ENCODE measurements at regions not wholly inside any gene's neighbourhood (a gene's known extent, or its start where the extent isn't known, plus 50 kb on each side); places are given as distances from the start of the nearest gene placed in this dataset.
"Not testable (repeated sequence)": the region's sequence is repeated elsewhere in the genome, so short reads cannot be mapped to it uniquely, and the experiment has no call there.

- not testable (repeated sequence) for TF ChIP-seq POLR2A (IDR thresholded peaks at IDR 0.05; ENCODE audit: extremely low read depth, insufficient read length)
- TF ChIP-seq, protein P1, sequence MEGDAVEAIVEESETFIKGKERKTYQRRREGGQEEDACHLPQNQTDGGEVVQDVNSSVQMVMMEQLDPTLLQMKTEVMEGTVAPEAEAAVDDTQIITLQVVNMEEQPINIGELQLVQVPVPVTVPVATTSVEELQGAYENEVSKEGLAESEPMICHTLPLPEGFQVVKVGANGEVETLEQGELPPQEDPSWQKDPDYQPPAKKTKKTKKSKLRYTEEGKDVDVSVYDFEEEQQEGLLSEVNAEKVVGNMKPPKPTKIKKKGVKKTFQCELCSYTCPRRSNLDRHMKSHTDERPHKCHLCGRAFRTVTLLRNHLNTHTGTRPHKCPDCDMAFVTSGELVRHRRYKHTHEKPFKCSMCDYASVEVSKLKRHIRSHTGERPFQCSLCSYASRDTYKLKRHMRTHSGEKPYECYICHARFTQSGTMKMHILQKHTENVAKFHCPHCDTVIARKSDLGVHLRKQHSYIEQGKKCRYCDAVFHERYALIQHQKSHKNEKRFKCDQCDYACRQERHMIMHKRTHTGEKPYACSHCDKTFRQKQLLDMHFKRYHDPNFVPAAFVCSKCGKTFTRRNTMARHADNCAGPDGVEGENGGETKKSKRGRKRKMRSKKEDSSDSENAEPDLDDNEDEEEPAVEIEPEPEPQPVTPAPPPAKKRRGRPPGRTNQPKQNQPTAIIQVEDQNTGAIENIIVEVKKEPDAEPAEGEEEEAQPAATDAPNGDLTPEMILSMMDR (IDR thresholded peaks at IDR 0.05; ENCODE audit: low read depth, low read length) = peak; percentile 44
These were observed 822.6 kb downstream of the TMEM121 start for GRCh38 chr14:106348873-106349540.

All from NB4 (cell line).